SK-N-MC (cell line): ENCODE measurements at regions not wholly inside any gene's neighbourhood (a gene's known extent, or its start where the extent isn't known, plus 50 kb on each side); places are given as distances from the start of the nearest gene placed in this dataset.

ENCODE experiments used
- EZH2 ChIP-seq: fragments of 200-600 bp; sonication (generic); IDR thresholded peaks from one replicate; pipeline ENCODE4 v1.6.1; 2017; ENCODE audit warnings: antibody characterized with exemption
- POLR2AphosphoS5 ChIP-seq: IDR thresholded peaks from 2 replicates; pipeline ENCODE4 v1.6.1; 2012; ENCODE audit warnings: mild to moderate bottlenecking, low read depth, low read length, borderline replicate concordance

GRCh38 chr3:145170121-145170520 lies 990.9 kb downstream of the PLOD2 start:
- TF ChIP-seq POLR2AphosphoS5 (no peak), EZH2 (no peak)
